GM19452 (cell line): ENCODE measurements at regions not wholly inside any gene's neighbourhood (a gene's known extent, or its start where the extent isn't known, plus 50 kb on each side); places are given as distances from the start of the nearest gene placed in this dataset.

Source experiments
- ATAC-seq: cut with Tn5 transposase; IDR thresholded peaks from one replicate; pipeline ENCODE4 v1.9.1; 2021; ENCODE audit not compliant: unreplicated experiment

DNA sequence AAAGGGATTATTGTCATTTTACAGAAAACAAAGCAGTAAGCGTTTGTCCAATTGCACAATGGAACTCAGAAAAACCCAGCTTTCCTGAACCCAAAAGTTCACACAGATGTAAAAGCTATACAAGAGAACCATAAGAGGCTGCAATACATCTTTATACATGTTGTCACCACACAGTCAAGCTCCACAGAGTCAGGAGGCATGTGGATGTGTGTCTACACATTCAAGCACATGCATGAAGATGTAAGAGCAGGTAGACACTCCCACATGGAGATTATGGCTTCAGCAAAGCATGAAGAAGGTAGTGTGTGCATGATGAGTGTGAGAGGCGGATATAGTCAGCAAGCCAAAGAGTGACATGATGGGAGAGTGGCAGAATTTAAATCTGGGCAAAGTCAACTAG lies 124.7 kb upstream of the THBS1 start:
- no peak for ATAC-seq

DNA sequence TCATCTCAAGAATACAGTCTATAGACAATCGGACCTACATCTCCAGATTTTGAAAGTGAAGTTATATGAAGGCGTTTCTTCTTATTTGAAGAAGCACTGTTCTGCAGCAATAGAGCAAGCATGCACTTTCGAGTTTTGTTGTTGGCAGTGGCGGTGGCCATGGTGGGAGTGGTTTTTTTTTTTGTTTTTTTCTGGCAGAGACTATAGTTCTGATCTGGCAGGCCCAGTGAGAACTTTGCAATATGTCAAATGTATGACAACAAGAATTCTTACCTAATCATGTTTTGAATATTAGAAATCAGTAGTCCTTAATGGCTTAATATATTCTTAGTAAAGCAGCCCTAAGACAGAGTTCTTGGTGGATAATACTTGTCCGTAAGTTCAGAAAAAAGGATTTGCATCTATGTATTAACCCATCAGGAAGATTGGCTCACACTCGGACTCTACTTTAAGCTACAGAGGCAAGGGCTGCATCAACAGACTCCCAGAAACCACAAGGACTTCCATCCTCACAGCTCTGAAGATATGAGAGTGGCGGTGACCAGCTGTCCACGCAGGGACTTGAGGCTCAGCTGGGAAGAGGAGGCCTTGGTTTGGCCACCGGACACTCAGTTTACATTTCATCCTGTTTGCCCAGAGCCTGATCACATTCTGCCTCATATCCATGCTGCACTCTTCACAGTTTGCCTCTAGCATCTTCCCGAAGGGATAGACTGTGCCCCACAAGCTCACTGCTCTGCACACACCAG lies 124.1 kb upstream of the THBS1 start:
- ATAC-seq = no peak

DNA sequence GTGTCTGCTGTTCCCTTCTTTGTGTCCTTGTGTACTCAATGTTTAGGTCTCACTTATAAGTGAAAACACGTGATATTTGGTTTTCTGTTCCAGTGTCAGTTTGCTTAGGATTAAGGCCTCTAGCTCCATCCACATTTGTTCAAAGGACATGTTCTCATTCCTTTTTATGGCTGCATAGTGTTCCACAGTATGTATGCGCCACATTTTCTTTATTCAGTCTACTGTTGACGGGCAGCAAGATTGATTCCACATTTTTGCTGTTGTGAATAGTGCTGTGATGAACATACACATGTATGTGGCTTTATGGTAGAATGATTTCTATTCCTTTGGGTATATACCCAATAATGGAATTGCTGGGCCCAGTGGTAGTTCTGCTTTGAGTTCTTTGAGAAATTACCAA lies 122.7 kb upstream of the THBS1 start:
- ATAC-seq = no peak

DNA sequence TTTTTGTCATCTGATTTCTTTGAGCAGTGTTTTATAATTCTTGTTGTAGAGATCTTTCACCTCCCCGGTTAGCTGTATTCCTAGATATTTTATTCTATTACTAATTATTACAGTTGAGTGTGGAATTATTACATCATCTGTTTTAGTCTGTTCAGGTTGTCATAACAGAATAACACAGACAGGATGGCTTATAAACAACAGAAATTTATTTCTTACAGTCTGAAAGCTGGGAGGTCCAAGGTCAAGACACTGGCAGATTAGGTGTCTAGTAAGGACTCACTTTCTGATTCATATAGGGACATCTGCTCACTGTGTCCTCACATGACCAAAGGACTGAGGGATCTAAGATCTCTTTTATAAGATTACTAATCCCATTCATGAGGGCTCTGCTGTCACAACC lies 121.3 kb upstream of the THBS1 start:
- no peak for ATAC-seq

DNA sequence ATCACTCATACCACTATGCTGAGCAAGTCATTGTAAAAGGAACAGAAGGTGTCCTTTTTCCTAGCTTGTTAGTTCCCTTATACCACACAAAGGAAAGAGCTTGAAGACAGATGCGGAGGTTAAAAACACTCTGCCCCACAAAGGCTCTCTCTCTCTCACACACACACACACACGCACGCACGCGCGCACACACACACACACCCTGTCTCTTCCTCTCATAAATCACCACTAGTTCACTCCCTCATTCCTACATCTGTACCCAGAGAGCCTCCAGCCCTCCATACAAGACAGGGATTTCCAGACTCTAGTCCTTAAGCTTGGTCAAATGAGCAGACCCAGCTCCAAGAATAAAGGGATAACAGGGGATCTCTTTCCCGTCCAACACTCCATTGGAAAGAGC lies 120.1 kb upstream of the THBS1 start:
- ATAC-seq = no peak

DNA sequence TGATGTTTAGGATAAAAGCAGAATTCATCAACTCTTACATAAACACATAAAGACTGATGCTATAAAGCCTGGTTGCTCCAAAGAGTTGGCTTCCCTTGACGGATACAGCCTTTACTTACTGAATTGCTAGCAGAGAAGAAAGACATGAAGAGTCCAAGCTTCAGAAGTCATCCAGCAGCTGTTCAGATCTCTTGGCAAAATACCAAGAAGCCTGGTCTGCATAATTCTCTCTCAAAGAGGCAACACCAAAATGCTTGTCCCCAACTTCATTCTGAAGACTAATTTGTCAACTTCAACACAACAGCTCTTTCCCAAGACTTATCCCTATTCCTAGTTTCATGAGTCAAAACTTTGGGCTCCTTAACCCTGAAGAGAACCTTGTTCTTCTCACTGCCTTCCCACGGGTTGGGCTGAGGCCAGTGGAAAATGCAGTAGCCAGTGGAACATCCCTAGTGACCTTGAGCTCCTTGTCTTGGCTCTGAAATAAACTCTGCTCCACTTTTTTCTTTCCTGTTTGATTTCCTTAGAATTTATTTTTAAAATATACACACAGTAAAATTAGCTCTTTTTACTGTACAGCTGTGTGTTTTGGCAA lies 119.2 kb upstream of the THBS1 start:
- ATAC-seq = no peak

DNA sequence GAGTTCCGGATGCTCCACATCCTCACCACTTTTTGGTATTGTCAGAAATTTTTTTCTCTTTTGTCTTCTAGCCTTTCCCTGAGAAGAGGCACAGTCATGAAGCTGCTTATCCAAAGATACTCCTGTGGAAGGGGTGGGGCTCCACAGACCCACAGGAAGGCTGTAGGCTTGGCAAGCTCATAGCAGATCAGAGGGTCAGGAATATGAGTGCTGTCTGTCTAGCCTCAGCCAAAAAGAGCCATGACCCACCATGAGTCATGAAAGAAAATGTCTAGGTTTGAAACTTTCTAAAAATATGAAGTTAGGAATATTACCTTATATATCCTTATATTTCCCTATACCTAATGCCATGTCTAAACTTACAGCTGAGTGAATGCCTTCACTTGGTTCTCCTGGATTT lies 118.2 kb upstream of the THBS1 start:
- no peak for ATAC-seq

DNA sequence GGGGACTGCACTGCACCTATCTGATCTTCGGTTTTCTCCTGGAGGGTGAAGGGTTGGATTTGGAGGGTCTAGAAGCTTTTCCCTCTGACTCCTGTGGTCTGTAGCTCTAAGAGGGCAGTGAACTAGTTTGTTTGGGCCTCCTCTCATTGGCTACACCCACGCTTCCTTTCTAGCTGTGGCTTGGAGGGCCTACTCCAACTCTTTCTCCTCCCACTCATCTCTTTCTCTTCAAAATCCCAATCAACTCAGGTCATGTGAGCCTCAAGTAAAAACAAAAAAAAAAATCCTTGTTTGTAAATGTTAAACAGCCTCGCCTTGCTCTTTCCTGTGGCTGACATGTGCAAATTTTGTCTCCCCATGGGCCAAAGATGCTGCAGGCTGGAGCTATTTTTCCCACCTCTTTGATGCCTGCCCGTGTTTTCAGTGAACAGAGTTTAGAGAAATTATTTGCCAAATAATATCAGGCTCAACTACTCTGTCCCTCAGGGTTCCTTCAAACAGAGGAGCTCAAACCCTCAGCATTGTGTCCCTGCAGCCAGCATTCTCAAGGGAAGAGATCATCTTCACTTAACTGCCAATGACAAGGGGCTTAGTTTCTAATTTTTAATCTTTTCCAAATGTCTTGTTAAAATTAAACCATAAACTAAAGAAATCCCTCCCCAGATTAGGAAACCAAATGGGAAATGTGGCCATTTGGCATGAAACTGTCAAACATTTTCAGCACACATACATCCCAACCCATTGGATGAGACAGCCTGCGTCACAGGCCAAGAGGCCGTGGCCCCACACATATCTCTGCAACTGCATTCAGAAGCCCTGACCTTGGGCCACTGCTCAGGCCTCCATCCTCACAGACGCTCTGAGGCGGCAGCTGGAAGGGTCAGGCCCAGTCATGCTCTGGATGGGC lies 114.8 kb upstream of the THBS1 start:
- no peak for ATAC-seq

DNA sequence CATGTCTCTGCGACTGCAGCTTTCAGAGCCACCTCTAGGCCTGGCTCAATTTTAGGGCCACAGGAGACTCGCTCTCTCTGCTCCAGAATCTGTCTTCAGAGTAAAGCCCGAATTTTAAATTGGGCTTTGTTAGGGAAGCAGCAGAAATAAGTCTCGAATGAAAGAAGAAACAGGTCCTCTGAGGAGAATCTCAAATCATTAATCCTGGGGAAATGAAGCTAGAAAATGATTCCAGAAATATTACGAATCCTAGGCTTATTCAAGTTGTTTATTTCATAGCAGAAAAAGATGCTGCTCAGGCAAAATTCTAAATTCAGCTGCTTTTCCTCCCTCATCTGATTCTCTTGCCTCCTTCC lies 114.2 kb upstream of the THBS1 start:
- ATAC-seq = no peak

DNA sequence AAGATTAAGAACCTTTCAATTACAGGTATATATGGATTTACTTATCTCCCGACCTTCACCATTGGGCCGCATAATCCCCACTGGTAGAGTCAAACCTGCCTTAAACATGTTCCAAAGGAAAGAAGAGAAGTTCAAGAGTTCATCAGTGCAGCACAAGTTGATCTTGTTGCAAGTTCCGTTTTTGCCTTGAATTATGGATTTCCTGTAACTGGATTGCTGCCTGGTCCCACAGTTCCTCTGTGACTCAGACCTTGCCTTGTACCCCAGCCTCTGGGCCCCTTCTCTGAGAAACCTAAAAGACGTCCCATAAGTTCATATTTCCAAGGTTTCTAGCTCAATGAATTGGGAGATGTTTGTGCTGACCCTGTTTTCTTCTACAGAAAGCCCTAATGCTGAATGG lies 112.5 kb upstream of the THBS1 start:
- ATAC-seq = no peak

DNA sequence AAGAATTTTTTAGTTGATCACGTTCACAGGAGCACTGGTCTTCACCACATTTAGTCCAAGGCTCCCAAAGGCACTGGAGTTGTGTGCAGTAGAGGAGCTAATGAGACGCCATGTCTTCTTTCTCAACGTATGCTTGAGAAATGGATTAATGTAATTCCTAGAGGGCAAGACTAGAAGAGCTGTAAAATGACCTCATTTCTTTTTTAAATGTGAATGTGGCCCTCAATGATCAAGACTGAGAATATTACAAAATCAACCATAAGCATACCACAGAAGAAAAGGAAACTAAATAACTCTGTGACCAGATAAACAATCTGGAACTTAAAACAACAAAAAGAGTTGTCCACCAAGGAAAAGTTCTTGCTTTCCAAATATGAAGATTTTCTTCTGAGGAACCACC lies 112.1 kb upstream of the THBS1 start:
- ATAC-seq = no peak

DNA sequence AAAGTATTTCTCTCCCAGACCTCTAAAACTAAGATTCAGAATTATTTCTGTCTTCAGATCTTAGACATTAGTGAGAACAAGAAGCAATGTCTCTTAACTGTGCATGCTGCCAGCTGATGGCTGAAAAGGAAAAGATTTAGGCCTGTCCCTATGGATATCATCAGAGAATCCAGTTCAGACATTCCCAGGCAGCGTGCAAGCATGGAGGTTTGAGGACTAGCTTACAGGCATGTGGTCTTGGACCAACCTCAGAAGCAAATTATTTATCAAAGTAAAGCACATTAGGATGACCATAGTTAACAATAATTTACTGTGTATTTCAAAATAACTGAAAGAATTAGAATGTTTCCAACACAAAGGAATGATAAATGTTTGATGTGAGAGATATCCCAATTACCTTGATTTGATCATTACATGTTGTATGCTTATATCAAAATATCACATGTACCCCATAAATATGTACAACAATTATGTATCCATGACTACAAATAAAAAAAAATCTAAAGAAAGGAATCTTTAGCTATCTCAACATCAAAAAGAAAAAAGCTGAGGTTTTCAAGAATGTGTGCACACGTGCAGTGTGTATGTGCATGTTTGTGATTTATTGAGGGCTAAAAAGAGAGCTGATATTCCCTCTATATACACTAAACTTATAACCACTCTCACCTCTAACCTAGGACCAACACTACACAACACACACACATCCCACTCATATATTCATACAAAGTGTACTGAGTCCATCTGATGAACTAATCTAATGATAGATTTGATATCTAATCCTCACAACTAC lies 108.9 kb upstream of the THBS1 start:
- no peak for ATAC-seq

DNA sequence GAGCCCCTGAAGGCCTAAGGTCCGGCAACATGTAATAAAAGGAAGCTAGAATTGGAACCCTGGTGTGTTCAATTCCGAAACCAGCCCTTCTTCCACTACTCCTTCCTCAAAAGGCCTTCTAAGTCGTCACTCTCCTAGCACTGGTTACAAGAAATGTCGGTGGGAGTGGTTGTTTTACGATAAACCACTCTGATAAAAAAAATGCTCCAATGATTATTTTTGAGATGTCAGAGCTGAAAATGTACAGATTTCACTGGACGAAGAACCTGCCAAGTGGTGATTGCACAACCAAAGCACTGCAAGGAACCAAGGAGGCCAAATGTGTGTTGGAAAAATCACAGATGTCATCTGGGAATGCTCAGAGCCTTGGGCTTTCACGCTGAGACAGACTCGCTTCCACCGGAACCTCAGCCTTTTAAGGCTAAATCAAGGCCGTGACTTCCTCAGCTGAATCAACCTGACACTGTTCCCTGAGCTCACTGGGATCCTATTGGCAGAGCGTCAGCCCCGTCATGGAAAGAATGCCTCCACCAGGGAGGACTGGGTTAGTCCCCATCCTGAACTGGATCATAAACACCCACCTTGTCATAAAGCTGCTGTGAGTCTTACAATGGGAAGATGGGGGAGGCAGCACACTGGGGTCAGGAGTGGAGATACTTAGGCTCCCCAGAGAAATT lies 108.1 kb upstream of the THBS1 start:
- no peak for ATAC-seq

DNA sequence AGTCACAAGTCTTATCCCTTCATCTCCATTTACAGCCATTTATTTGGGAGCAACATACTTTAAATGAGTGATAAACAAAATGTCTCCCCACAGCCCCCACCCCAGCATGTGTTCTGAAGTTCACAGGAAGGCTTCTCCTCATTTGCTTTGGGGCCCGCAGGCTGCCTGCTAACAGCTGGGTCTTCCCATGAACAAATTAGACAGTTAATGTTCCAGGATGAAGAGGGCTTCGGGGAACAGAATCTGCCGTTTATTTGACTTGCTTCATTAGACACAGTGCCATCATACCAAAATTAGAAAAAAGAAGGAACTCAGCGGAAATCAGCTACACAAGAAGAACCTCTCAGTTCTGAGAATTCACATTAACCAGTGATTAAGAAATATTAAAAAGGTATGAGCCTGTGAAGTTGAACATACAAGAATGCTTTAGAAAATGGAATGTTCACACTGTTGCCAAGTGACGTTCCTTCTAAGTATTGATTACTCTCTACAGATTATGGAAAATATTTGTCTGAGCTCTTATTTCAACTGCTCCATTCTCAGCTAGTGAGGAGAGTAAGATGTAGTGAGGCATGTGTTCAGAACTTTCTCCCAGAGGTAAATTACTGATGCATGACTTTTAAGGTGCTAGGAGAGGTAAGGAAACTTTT lies 107.5 kb upstream of the THBS1 start:
- ATAC-seq = no peak

DNA sequence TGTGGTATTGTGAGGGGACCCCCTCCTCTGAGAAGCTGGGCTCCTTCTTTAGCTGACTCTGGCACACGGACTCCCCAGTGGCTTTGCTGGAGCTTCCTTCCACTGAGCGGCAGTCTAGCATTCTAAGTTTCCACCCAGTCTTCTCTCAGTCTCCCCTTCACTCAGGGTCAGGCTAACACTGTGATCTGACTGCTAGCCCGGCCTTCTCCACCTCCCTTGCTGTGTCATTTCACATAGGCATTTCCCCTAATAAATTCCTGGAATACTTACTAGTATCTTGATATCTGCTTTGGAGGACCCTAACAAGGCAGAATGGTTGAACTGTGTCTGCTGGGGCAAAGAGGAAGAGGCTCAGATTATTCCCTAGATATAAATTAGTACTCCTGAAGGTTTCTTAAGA lies 106.2 kb upstream of the THBS1 start:
- no peak for ATAC-seq

DNA sequence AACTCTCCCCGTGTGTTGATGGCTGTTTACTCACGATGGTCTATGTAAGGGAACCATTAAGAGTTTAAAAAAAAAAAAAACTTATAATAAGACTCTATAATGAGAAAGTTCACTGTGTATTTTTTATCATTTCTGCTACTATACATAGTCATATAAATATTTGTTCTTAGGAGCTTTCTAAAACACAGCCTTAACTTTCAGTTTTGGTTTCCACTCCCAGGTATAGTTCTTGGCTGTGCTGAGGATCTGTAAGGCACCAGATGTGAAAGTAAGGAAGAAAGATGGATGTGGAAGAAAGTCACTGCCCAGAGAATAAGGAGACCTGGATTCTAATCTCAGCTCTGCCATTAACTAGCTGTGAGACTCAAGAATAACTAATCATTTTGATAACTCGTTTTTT lies 101.9 kb upstream of the THBS1 start:
- ATAC-seq = no peak

DNA sequence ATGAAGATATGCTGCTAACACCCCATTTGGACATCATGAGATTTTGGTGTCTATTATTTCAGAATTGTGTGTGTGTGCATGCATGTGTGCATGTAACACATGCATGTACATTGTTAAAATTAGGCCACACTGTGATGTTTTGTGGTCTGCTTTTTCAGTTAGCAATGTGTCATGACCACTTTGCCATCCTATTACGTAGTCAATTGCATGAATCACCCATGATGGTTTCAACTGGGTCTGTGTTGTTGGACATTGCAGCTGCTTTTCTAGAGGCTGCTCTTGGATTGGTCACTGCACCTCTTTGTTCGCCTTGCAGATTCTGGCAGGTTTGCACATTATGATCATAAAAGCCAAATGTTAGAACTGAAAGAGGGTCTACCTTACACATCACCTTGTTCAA lies 101.0 kb upstream of the THBS1 start:
- no peak for ATAC-seq

DNA sequence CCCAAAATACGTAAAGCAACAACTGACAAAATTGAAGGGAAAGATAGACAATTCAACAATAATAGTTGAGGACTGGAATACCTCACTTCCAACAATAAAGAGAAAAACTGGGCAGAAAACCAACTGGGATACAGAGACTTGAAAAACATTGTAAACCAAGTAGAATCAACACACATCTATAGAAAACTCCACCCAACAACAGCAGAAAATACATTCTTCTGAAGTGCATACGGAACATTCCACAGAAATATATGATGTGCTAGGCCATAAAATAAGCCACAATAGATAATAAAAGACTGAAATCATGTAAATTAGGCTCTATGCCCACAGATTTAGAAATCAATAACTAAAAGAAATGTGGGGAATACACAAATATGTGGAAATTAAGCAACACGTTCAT lies 98.4 kb upstream of the THBS1 start:
- no peak for ATAC-seq

DNA sequence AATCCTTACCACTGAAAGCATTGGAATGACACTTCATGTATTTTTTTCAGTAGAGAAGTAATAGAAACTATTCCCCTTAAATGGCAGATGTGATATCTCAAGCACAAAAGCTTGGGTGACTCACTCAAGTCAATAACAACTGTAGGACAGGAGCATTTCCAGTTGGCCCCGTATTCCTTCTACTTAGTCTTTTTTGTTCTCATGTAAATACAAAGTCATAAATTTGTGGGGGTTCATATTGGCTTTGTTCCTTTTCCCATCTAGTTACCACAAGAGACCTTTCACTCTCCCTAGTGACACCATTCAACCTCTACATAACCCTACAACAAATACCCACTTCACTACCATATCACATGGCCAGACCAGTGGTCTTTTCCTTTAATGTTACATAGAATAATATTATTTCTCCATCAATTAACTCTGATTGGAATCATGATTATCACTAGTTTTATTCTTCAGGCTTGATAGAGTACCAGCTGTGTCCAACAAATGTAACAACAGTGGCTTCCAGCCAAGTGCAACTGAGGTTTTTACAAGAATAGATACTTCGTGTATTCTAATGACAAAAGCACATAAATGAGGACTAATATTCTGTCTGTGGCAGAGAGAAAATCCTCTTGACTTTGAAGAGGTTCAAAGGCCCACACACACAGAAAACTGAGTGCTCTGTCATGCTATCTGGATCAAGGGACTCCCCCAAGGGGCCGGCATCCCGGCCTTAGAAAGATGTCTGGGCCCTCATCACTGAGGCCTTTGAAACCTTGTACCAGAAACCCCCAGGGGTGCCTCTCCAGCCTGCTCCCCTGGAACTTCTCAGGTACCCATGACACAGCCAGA lies 94.0 kb upstream of the THBS1 start:
- ATAC-seq = no peak

DNA sequence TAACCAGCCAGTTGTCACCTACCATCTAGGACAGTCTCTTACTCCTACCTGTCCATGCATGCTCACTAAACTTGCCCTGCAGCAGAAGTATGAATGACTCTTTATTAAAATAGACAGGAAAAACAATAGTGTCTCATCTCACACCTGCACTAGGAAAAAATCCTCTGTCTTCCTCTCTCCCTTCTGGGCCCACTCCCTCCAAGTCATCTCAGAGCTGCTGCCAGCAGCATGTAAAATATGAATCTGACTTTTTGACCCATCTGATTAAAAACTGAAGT lies 93.5 kb upstream of the THBS1 start:
- ATAC-seq = no peak
